Astrocyte (in vitro differentiated cells and primary cell): ENCODE measurements at regions not wholly inside any gene's neighbourhood (a gene's known extent, or its start where the extent isn't known, plus 50 kb on each side); places are given as distances from the start of the nearest gene placed in this dataset.

Source experiments
- DNase-seq: peaks from one replicate; pipeline ENCODE4 v3.0.0-alpha.2; 2010; ENCODE audit warnings: low read depth
- FAIRE-seq: peaks from 2 replicates; lab custom pipeline; 2011; peaks lifted over from hg19 to GRCh38; lab: Jason Lieb, UNC
- H2AFZ ChIP-seq: 2 replicates; pipeline ENCODE4 v1.6.0; 2012; ENCODE audit warnings: low read depth, low read length, inconsistent platforms
- H3K27ac ChIP-seq: 2 replicates; pipeline ENCODE4 v1.5.1; 2011; ENCODE audit warnings: low read depth, low read length, inconsistent platforms
- H3K27me3 ChIP-seq: 2 replicates; pipeline ENCODE4 v1.6.0; 2011; ENCODE audit warnings: low read length, inconsistent platforms; ENCODE audit not compliant: insufficient read depth
- H3K36me3 ChIP-seq: 2 replicates; pipeline ENCODE4 v1.5.1; 2011; ENCODE audit warnings: low read length, inconsistent platforms; ENCODE audit not compliant: insufficient read depth
- H3K4me1 ChIP-seq: 2 replicates; pipeline ENCODE4 v1.5.1; 2011; ENCODE audit warnings: low read length, inconsistent platforms; ENCODE audit not compliant: insufficient read depth
- H3K4me2 ChIP-seq: 2 replicates; pipeline ENCODE4 v1.6.0; 2012; ENCODE audit warnings: low read length, inconsistent platforms
- H3K4me3 ChIP-seq: 2 replicates; pipeline ENCODE4 v1.5.1; 2011; ENCODE audit warnings: low read depth, mild to moderate bottlenecking, low read length, inconsistent platforms; ENCODE audit not compliant: insufficient read depth
- H3K79me2 ChIP-seq: 2 replicates; pipeline ENCODE4 v1.6.0; 2012; ENCODE audit warnings: mild to moderate bottlenecking, low read length, inconsistent platforms; ENCODE audit not compliant: insufficient read depth
- H3K9ac ChIP-seq: 2 replicates; pipeline ENCODE4 v1.6.0; 2012; ENCODE audit warnings: mild to moderate bottlenecking, low read length, inconsistent platforms
- H3K9me3 ChIP-seq: 2 replicates; pipeline ENCODE4 v1.5.1; 2012; ENCODE audit warnings: low read depth, mild to moderate bottlenecking, low read length, inconsistent platforms; ENCODE audit not compliant: insufficient read depth
- H4K20me1 ChIP-seq: 2 replicates; pipeline ENCODE4 v1.6.0; 2012; ENCODE audit warnings: low read length, inconsistent platforms; ENCODE audit not compliant: insufficient read depth
- H3K27ac Mint-ChIP-seq: one replicate; pipeline ENCODE4 v1.8.0; 2021; ENCODE audit warnings: mild to moderate bottlenecking, mixed read lengths; ENCODE audit not compliant: unreplicated experiment
- H3K27me3 Mint-ChIP-seq: one replicate; pipeline ENCODE4 v1.8.0; 2021; ENCODE audit warnings: low read depth, mixed read lengths; ENCODE audit not compliant: unreplicated experiment
- H3K36me3 Mint-ChIP-seq: one replicate; pipeline ENCODE4 v1.8.0; 2021; ENCODE audit warnings: low read depth, mixed read lengths; ENCODE audit not compliant: unreplicated experiment
- H3K4me1 Mint-ChIP-seq: one replicate; pipeline ENCODE4 v1.8.0; 2021; ENCODE audit warnings: low read depth, mixed read lengths; ENCODE audit not compliant: unreplicated experiment
- H3K4me3 Mint-ChIP-seq: one replicate; pipeline ENCODE4 v1.8.0; 2021; ENCODE audit warnings: mild to moderate bottlenecking, moderate library complexity, mixed read lengths; ENCODE audit not compliant: unreplicated experiment
- H3K9me3 Mint-ChIP-seq: one replicate; pipeline ENCODE4 v1.8.0; 2021; ENCODE audit warnings: mild to moderate bottlenecking, mixed read lengths; ENCODE audit not compliant: unreplicated experiment
- CTCF ChIP-seq: IDR thresholded peaks from 2 replicates; pipeline ENCODE4 v1.5.1; 2011; ENCODE audit warnings: low read depth, mild to moderate bottlenecking, inconsistent platforms, low read length, moderate library complexity; ENCODE audit not compliant: insufficient read depth
- EZH2 ChIP-seq: IDR thresholded peaks from 2 replicates; pipeline ENCODE4 v1.6.1; 2012; ENCODE audit warnings: mild to moderate bottlenecking, low read length, inconsistent platforms; ENCODE audit not compliant: insufficient read depth

- TF ChIP-seq EZH2, result no peak
- TF ChIP-seq CTCF, result no peak
- Mint-ChIP-seq H3K27ac (no peak overlapping the region), H3K4me1 (peaks cover 4% of the 10 kb centered on the region), H3K9me3 (no peaks in the 10 kb centered on the region), H3K4me3 (no peak overlapping the region), H3K36me3 (no peaks in the 10 kb centered on the region), H3K27me3 (no peaks in the 10 kb centered on the region)
- no peaks in the 10 kb centered on the region for H3K9me3 ChIP-seq
- H3K79me2 ChIP-seq, result no peaks in the 10 kb centered on the region
- no peaks in the 10 kb centered on the region for H3K27me3 ChIP-seq
- no peak overlapping the region for H3K4me3 ChIP-seq
- no peaks in the 10 kb centered on the region for H3K4me1 ChIP-seq
- H4K20me1 ChIP-seq, result no peaks in the 10 kb centered on the region
- H2AFZ ChIP-seq, result no peak overlapping the region
- H3K27ac ChIP-seq, result no peak overlapping the region
- no peaks in the 10 kb centered on the region for H3K36me3 ChIP-seq
- DNase-seq (no peak), FAIRE-seq (no peak)
- H3K9ac ChIP-seq, result no peak overlapping the region
- no peak overlapping the region for H3K4me2 ChIP-seq
These were observed 292.4 kb upstream of the SMIM30 start for GRCh38 chr7:113410796-113411195.

- Mint-ChIP-seq H3K4me3 (no peak overlapping the region), H3K27me3 (no peaks in the 10 kb centered on the region), H3K9me3 (no peaks in the 10 kb centered on the region), H3K27ac (no peak overlapping the region), H3K36me3 (no peaks in the 10 kb centered on the region), H3K4me1 (peaks cover 10% of the 10 kb centered on the region)
- DNase-seq (no peak), FAIRE-seq (no peak)
- H2AFZ ChIP-seq, result no peak overlapping the region
- no peaks in the 10 kb centered on the region for H3K4me1 ChIP-seq
- TF ChIP-seq EZH2 (no peak), CTCF (no peak)
- no peaks in the 10 kb centered on the region for H3K9me3 ChIP-seq
- H3K27ac ChIP-seq, result no peak overlapping the region
- H4K20me1 ChIP-seq, result no peaks in the 10 kb centered on the region
- no peaks in the 10 kb centered on the region for H3K27me3 ChIP-seq
- no peak overlapping the region for H3K4me3 ChIP-seq
- no peaks in the 10 kb centered on the region for H3K36me3 ChIP-seq
- H3K4me2 ChIP-seq, result no peak overlapping the region
- no peaks in the 10 kb centered on the region for H3K79me2 ChIP-seq
- H3K9ac ChIP-seq, result no peak overlapping the region
These were observed 290.6 kb upstream of the SMIM30 start for GRCh38 chr7:113408999-113409398.

GRCh38 chr7:113405296-113406056 is 287.1 kb upstream of the SMIM30 start:
- no peaks in the 10 kb centered on the region for H3K27me3 Mint-ChIP-seq
- Histone ChIP-seq H3K9ac (no peak overlapping the region), H3K4me3 (no peak overlapping the region), H2AFZ (no peak overlapping the region), H4K20me1 (no peaks in the 10 kb centered on the region), H3K4me2 (no peak overlapping the region), H3K4me1 (no peaks in the 10 kb centered on the region), H3K27ac (no peak overlapping the region), H3K36me3 (no peaks in the 10 kb centered on the region), H3K9me3 (no peaks in the 10 kb centered on the region), H3K79me2 (no peaks in the 10 kb centered on the region), H3K27me3 (no peaks in the 10 kb centered on the region)
- no peaks in the 10 kb centered on the region for H3K9me3 Mint-ChIP-seq
- peaks cover 8% of the 10 kb centered on the region for H3K4me1 Mint-ChIP-seq
- FAIRE-seq (no peak), DNase-seq (no peak)
- H3K27ac Mint-ChIP-seq, result no peak overlapping the region
- no peaks in the 10 kb centered on the region for H3K36me3 Mint-ChIP-seq
- TF ChIP-seq CTCF, result no peak
- no peak overlapping the region for H3K4me3 Mint-ChIP-seq
